GM19238 (cell line): ENCODE measurements at regions not wholly inside any gene's neighbourhood (a gene's known extent, or its start where the extent isn't known, plus 50 kb on each side); places are given as distances from the start of the nearest gene placed in this dataset.

ENCODE experiments used
- DNase-seq: peaks from one replicate; pipeline ENCODE4 v3.0.0; 2011; ENCODE audit warnings: low spot score; ENCODE audit not compliant: insufficient read length

GRCh38 chrX:20637351-20637750 is 370.6 kb upstream of the RPS6KA3 start:
- no peak for DNase-seq

- DNase-seq, result no peak
These were observed 366.7 kb upstream of the RPS6KA3 start for GRCh38 chrX:20633451-20633850.

DNA sequence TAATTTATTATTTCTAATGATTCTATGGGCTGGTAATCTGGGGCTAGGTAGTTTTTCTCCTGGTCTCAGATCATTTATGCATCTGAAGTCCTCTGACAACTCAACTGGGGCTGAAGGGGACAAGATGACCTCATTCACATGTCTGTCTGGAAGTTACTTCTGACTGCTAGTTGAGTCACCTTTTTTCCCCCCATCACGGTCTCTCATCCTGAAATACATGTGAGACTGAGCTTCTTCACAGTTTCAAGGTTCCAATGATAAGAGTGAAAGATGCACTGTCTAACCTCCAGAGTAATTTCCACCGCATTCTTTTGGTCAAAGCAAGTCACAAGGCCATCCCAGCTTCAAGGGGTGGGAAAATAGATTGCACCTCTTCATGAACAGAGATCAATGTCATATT is 356.7 kb upstream of the RPS6KA3 start:
- no peak for DNase-seq

DNA sequence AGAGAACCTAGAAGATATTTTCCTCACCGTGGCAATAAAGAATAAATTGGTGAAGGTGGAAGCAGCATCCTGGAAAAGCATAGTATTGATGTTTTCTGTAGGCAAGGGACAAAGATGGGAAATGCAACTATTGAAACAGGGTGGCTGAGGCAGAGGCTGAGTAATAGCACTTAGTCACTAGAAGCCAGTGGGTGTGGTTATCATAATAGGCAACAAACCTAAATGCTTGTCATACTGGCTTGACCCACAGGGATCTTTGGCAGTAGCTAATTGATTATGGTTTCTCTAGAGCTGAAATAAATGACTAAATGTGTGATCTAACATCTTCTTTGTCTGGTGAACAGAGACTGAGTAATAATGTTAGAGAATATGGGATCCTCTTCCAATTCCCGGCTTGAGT is 353.6 kb upstream of the RPS6KA3 start:
- no peak for DNase-seq

DNA sequence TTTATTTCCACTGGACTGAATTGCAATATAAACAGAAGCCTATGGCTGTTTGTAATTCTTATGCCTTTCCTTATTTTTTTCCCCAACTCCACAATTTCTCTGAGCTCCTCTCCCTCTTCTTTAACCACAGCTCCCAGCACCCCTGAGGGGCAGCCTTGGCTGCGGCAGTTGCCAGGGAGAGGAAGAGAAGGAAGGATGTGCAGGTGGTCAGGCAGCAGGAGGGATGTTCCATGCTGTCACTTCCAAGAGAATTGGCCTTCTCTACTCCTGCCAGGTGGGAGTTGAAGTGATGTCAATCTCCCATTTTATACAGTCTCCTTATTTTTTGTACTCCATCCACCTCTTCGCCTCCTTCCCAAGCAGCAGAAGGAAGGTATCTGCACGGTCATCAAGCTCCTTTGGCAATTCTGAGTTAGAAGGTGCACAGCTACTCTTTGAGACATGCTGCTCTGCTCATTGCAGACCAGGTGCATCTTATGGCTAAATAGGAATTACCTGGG is 343.3 kb upstream of the RPS6KA3 start:
- no peak for DNase-seq

DNA sequence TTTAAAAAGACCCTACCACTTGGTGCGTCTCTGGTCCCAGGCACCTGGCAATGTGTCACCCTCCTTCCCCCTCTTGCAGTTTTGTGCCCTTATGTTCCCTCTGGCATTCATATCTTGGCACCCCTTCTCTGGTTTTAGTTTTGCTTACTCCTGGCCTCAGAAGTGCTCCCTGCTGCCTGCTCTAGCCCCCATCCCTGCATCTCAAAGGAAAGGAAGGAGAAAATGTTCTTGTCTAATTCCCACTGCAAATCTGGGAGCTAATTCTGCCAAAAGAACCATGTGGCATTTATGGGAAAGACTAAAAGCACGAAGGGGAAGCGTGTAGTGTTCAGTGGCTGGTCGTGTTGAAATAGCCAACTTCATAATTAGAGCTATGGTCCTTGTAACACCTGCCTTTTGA is 340.1 kb upstream of the RPS6KA3 start:
- DNase-seq, result no peak

GRCh38 chrX:20596856-20597255 is 330.1 kb upstream of the RPS6KA3 start:
- DNase-seq, result no peak

- DNase-seq, result no peak
These were observed 329.3 kb upstream of the RPS6KA3 start for GRCh38 chrX:20595928-20596575.

GRCh38 chrX:20594985-20595384 is 328.3 kb upstream of the RPS6KA3 start:
- DNase-seq, result no peak

DNA sequence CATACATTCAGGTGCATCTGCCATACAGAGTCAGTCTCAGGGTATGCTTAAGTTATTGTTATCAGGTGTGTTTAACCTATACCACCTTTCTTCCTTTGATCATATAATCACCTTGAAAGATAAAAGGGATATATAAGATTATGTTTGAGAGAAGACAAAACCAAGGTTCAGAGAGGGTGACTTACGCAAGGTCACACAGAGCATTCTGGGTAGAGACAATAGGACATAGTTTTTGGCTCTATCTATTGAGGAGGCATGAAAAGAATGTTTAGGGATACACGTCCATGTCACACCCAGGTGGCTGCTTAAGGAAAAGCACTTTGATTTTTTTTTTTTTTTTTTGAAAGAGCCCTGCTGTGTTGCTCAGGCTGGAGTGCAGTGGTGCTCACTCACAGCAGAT is 327.1 kb upstream of the RPS6KA3 start:
- DNase-seq, result no peak

GRCh38 chrX:20593402-20593801 is 326.7 kb upstream of the RPS6KA3 start:
- DNase-seq, result no peak

DNA sequence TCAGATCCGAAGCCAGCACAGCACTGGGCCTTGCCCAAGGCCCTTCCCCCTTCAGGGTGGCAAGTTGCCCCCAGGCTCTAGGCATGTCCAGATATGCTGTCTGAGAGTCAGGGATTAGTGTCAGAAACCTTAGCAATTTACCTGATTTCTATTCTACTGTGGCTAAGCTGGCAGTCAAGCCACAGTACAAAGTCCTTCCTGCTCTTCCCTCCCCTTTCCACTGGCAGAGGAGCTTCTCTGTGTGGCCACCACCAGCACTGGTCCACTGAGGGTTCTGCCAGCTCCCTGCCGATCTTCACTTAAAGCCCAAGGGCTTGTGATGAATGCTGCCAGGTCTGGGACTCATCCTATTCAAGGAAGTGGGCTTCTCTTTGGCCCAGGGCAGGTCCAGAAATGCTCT is 324.5 kb upstream of the RPS6KA3 start:
- DNase-seq, result no peak

- no peak for DNase-seq
These were observed 319.1 kb upstream of the RPS6KA3 start for GRCh38 chrX:20585782-20586181.

- DNase-seq, result no peak
These were observed 304.9 kb upstream of the RPS6KA3 start for GRCh38 chrX:20571611-20572010.

- no peak for DNase-seq
These were observed 300.4 kb upstream of the RPS6KA3 start for GRCh38 chrX:20567108-20567507.

DNA sequence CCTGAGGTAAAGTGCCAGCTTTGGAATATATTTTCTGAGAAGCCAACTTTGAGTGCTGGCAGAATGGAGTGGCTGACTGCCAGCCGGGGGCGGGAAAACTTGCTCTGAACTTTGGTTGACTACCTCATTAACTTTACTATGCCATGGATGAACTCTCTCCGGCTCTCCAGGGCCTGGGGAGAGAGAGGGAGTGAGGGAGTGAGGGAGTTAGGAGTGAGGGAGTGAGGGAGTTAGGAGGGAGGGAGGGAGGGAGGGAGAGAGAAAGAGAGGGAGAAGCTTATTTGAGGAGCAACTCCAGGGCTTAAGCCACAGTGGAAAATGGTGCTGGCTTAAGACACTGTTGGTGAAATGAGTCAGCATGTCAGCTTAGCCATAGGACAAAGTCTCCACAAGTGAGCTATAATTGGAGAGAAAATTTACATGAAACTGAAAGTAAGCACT is 280.9 kb upstream of the RPS6KA3 start:
- no peak for DNase-seq

DNA sequence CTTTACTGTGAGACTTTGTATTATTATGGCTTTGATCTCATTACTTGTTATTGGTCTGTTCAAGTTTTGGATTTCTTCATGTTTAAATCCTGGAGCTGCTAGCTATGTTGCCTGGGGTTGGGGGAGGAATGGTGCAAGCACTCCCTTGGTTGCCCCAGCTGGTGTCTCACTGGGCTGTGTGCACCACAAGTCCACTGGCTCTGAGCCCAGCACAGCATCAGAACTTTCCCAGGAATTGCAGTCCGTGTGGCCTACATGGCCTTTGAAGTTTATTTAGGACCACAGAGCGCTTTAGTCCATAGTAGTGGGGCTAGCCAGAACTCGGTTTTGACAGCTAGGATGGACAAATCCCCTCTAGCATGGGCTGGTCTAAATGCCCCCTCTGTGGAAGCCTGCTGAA is 278.8 kb upstream of the RPS6KA3 start:
- no peak for DNase-seq

DNA sequence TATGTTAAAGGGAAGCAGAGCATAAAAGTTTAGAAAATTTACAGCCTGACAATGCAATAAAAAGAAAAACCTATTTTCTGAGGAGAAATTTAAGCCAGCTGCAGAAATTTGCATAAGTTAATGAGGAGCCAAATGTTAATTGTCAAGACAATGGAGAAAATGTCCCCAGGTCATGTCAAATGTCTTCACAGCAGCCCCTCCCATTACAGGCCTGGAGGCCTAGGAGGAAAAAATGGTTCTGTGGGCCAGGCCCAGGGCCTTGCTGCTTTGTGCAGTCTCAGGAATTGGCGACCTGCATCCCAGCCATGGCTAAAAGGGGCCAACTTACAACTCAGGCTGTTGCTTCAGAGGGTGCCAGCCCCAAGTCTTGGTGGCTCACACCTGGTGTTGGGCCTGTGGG is 275.4 kb upstream of the RPS6KA3 start:
- DNase-seq, result no peak

GRCh38 chrX:20538974-20539373 is 272.3 kb upstream of the RPS6KA3 start:
- no peak for DNase-seq

DNA sequence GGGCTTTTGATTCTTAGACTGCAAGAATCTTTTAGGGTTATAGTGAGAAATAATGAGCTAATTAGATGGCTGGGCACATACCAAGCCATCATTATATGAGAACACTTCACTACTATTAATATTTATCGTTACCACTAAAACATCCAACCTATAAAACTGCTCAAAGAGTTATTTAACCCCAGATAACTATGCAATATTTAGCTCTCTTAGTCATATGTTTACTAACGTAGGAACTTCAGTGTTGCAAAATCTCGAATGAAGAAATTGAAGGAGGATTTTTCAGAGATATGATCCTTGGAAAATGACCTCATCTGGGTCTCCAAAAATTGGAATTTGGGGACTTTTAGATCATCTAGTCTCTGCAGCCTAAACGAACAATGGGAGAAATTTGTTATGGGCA is 265.0 kb upstream of the RPS6KA3 start:
- no peak for DNase-seq

GRCh38 chrX:20530406-20530921 is 263.8 kb upstream of the RPS6KA3 start:
- DNase-seq, result peak; percentile 15

DNA sequence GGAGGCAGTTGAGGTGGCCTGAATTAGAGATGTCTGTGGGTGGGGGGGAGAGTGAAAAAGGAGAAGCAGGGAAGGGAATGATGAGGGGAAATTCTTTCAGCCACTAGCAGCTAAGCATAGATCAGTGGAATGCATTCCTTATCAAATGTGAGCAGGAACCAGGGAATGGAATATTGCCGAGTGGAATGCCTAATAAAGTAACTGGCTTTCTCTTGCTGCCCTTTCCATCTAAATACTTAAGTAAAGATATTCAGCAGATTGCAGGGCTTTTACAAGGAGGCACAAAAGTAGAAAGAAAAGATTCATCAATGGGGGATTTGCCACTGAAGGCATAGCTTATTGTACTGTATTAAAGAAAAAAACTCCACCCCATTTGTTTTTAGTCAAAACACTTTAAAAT is 263.0 kb upstream of the RPS6KA3 start:
- no peak for DNase-seq

GRCh38 chrX:20529301-20529700 is 262.6 kb upstream of the RPS6KA3 start:
- DNase-seq, result no peak
